ENCODE measurements at regions not wholly inside any gene's neighbourhood (a gene's known extent, or its start where the extent isn't known, plus 50 kb on each side); places are given as distances from the start of the nearest gene placed in this dataset.

GRCh38 chr3:24802614-24803013 lies 308.0 kb upstream of the THRB start:
- no peak overlapping the region for H3K27ac Mint-ChIP-seq
- no peaks in the 10 kb centered on the region for H3K4me1 Mint-ChIP-seq
- no peak overlapping the region for H3K4me3 Mint-ChIP-seq
- peaks cover 0 to 2% (median 0%) of the 10 kb centered on the region in 7 donors for H3K9me3 Mint-ChIP-seq
- no peaks in the 10 kb centered on the region for H3K27me3 Mint-ChIP-seq
- H3K36me3 Mint-ChIP-seq = no peaks in the 10 kb centered on the region
- DNase-seq (no peak), ATAC-seq (ENCODE audit: low read depth in 2 of 2) (no peak)

- DNase-seq (no peak), ATAC-seq (ENCODE audit: low read depth in 2 of 2) (no peak)
- Mint-ChIP-seq H3K4me1 (no peaks in the 10 kb centered on the region), H3K9me3 (peaks cover 0 to 2% (median 0%) of the 10 kb centered on the region in 7 donors), H3K36me3 (no peaks in the 10 kb centered on the region), H3K27ac (no peak overlapping the region), H3K27me3 (no peaks in the 10 kb centered on the region), H3K4me3 (no peak overlapping the region)
Observed at GRCh38 chr3:24804095-24804494, 309.4 kb upstream of the THRB start.

GRCh38 chr3:24810881-24811280 lies 316.2 kb upstream of the THRB start:
- Mint-ChIP-seq H3K4me1 (no peaks in the 10 kb centered on the region), H3K27ac (no peak overlapping the region), H3K27me3 (no peaks in the 10 kb centered on the region), H3K9me3 (peaks cover 0 to 6% (median 2%) of the 10 kb centered on the region in 7 donors), H3K4me3 (no peak overlapping the region), H3K36me3 (no peaks in the 10 kb centered on the region)
- DNase-seq (no peak), ATAC-seq (ENCODE audit: low read depth in 2 of 2) (no peak)

GRCh38 chr3:24812116-24812515 lies 317.5 kb upstream of the THRB start:
- peaks cover 0 to 6% (median 2%) of the 10 kb centered on the region in 7 donors for H3K9me3 Mint-ChIP-seq
- no peaks in the 10 kb centered on the region for H3K27me3 Mint-ChIP-seq
- H3K4me3 Mint-ChIP-seq = no peak overlapping the region
- DNase-seq = no peak
- H3K4me1 Mint-ChIP-seq = no peaks in the 10 kb centered on the region
- no peak overlapping the region for H3K27ac Mint-ChIP-seq
- H3K36me3 Mint-ChIP-seq = no peaks in the 10 kb centered on the region
- ATAC-seq (ENCODE audit: low read depth in 2 of 2) = no peak

GRCh38 chr3:24818055-24818454 lies 323.4 kb upstream of the THRB start:
- peaks cover 0 to 5% (median 0%) of the 10 kb centered on the region in 3 donors for H3K27me3 Mint-ChIP-seq
- DNase-seq (no peak), ATAC-seq (ENCODE audit: low read depth in 2 of 2) (no peak)
- no peak overlapping the region for H3K27ac Mint-ChIP-seq
- no peaks in the 10 kb centered on the region for H3K4me1 Mint-ChIP-seq
- H3K36me3 Mint-ChIP-seq = no peaks in the 10 kb centered on the region
- H3K4me3 Mint-ChIP-seq = no peak overlapping the region
- peaks cover 0 to 13% (median 3%) of the 10 kb centered on the region in 7 donors for H3K9me3 Mint-ChIP-seq

GRCh38 chr3:24828011-24828410 lies 333.4 kb upstream of the THRB start:
- Mint-ChIP-seq H3K27me3 (peaks cover 30 to 45% (median 43%) of the 10 kb centered on the region in 3 donors), H3K36me3 (no peaks in the 10 kb centered on the region), H3K4me3 (no peak overlapping the region), H3K27ac (no peak overlapping the region), H3K9me3 (peaks cover 0 to 6% (median 0%) of the 10 kb centered on the region in 7 donors), H3K4me1 (peaks cover 0 to 10% (median 5%) of the 10 kb centered on the region in 3 donors)
- ATAC-seq (ENCODE audit: low read depth in 2 of 2) (no peak), DNase-seq (no peak)

- no peaks in the 10 kb centered on the region for H3K36me3 Mint-ChIP-seq
- peaks cover 0 to 6% (median 0%) of the 10 kb centered on the region in 7 donors for H3K9me3 Mint-ChIP-seq
- H3K27ac Mint-ChIP-seq = no peak overlapping the region
- peaks cover 0 to 10% (median 5%) of the 10 kb centered on the region in 3 donors for H3K4me1 Mint-ChIP-seq
- ATAC-seq (ENCODE audit: low read depth in 2 of 2) = no peak
- peak overlapping the region in 2 of 8 donors; percentile 46 to 74 for H3K4me3 Mint-ChIP-seq
- peaks cover 30 to 50% (median 46%) of the 10 kb centered on the region in 3 donors for H3K27me3 Mint-ChIP-seq
- DNase-seq = no peak
Observed at GRCh38 chr3:24828551-24828950, 333.9 kb upstream of the THRB start.

- H3K4me1 Mint-ChIP-seq = peaks cover 0 to 10% (median 5%) of the 10 kb centered on the region in 3 donors
- DNase-seq (no peak), ATAC-seq (ENCODE audit: low read depth in 2 of 2) (no peak)
- H3K27me3 Mint-ChIP-seq = peaks cover 30 to 50% (median 46%) of the 10 kb centered on the region in 3 donors
- no peaks in the 10 kb centered on the region for H3K36me3 Mint-ChIP-seq
- H3K4me3 Mint-ChIP-seq = peak overlapping the region in 3 of 8 donors; percentile 46 to 74 (median 62)
- no peak overlapping the region for H3K27ac Mint-ChIP-seq
- peaks cover 0 to 6% (median 0%) of the 10 kb centered on the region in 7 donors for H3K9me3 Mint-ChIP-seq
Observed at GRCh38 chr3:24829011-24829581, 334.4 kb upstream of the THRB start.

- H3K27me3 Mint-ChIP-seq = peaks cover 30 to 50% (median 46%) of the 10 kb centered on the region in 3 donors
Observed at GRCh38 chr3:24829629-24830229, 335.1 kb upstream of the THRB start.

GRCh38 chr3:24830230-24831152 lies 335.8 kb upstream of the THRB start:
- no peaks in the 10 kb centered on the region for H3K36me3 Mint-ChIP-seq
- H3K4me1 Mint-ChIP-seq = peaks cover 0 to 10% (median 5%) of the 10 kb centered on the region in 3 donors
- ATAC-seq (ENCODE audit: low read depth in 2 of 2) = no peak
- DNase-seq = no peak
- peak overlapping the region in 2 of 8 donors; percentile 5 to 6 for H3K4me3 Mint-ChIP-seq
- peaks cover 30 to 50% (median 46%) of the 10 kb centered on the region in 3 donors for H3K27me3 Mint-ChIP-seq
- peaks cover 0 to 6% (median 3%) of the 10 kb centered on the region in 7 donors for H3K9me3 Mint-ChIP-seq
- H3K27ac Mint-ChIP-seq = no peak overlapping the region

More at GRCh38 chr3:24829629-24830229, 335.1 kb upstream of the THRB start:
- H3K4me1 Mint-ChIP-seq = peaks cover 0 to 10% (median 5%) of the 10 kb centered on the region in 3 donors
- no peak overlapping the region for H3K27ac Mint-ChIP-seq
- ATAC-seq (ENCODE audit: low read depth in 2 of 2) (no peak), DNase-seq (no peak)
- peaks cover 0 to 6% (median under 1%) of the 10 kb centered on the region in 7 donors for H3K9me3 Mint-ChIP-seq
- H3K36me3 Mint-ChIP-seq = no peaks in the 10 kb centered on the region
- peak overlapping the region in 2 of 8 donors; percentile 5 to 7 for H3K4me3 Mint-ChIP-seq

- Mint-ChIP-seq H3K4me3 (no peak overlapping the region), H3K27me3 (peaks cover 30 to 49% (median 46%) of the 10 kb centered on the region in 3 donors), H3K36me3 (no peaks in the 10 kb centered on the region), H3K4me1 (peaks cover 0 to 10% (median 5%) of the 10 kb centered on the region in 3 donors), H3K9me3 (peaks cover 0 to 6% (median 3%) of the 10 kb centered on the region in 7 donors), H3K27ac (no peak overlapping the region)
- DNase-seq = no peak
- ATAC-seq (ENCODE audit: low read depth in 2 of 2) = no peak
Observed at GRCh38 chr3:24831221-24831620, 336.6 kb upstream of the THRB start.

GRCh38 chr3:24832891-24833290 lies 338.2 kb upstream of the THRB start:
- no peak overlapping the region for H3K4me3 Mint-ChIP-seq
- H3K27me3 Mint-ChIP-seq = peaks cover 19 to 33% (median 29%) of the 10 kb centered on the region in 3 donors
- H3K36me3 Mint-ChIP-seq = no peaks in the 10 kb centered on the region
- no peak overlapping the region for H3K27ac Mint-ChIP-seq
- peaks cover 0 to 7% (median 3%) of the 10 kb centered on the region in 7 donors for H3K9me3 Mint-ChIP-seq
- DNase-seq = no peak
- H3K4me1 Mint-ChIP-seq = peaks cover 0 to 10% (median 5%) of the 10 kb centered on the region in 3 donors
- no peak for ATAC-seq (ENCODE audit: low read depth in 2 of 2)

GRCh38 chr3:24834442-24834841 lies 339.8 kb upstream of the THRB start:
- Mint-ChIP-seq H3K4me1 (peaks cover 0 to 5% (median 5%) of the 10 kb centered on the region in 3 donors), H3K36me3 (no peaks in the 10 kb centered on the region), H3K27me3 (peaks cover 11 to 26% (median 22%) of the 10 kb centered on the region in 3 donors), H3K9me3 (peaks cover 0 to 7% (median 3%) of the 10 kb centered on the region in 7 donors), H3K4me3 (no peak overlapping the region), H3K27ac (no peak overlapping the region)
- DNase-seq = no peak
- ATAC-seq (ENCODE audit: low read depth in 2 of 2) = no peak
